Natural killer cell treated with Interleukin-12 subunit alpha and Interleukin-12 subunit beta and Interleukin-15 and Interleukin-18, amount 100 ng/mL, for 72 hours (primary cell): ENCODE measurements at regions not wholly inside any gene's neighbourhood (a gene's known extent, or its start where the extent isn't known, plus 50 kb on each side); places are given as distances from the start of the nearest gene placed in this dataset.

Source experiments
- ATAC-seq, 2 donors: fragments of 150-1000 bp; cut with Tn5 transposase in 1 of 2; sonication (Bioruptor Pico), chemical (Tn5 transposase) in 1 of 2; 2 replicates each; pipeline ENCODE4 v1.10.0; 2021
- DNase-seq: peaks from one replicate; pipeline ENCODE4 v3.0.0; 2022; ENCODE audit warnings: low spot score
- H3K27ac Mint-ChIP-seq, 2 donors: 1 replicate in 1 of 2; 2 replicates in 1 of 2; pipeline ENCODE4 v1.8.0; 2022; ENCODE audit warnings: mixed read lengths in 2 of 2, mild to moderate bottlenecking in 1 of 2, moderate library complexity in 1 of 2
- H3K27me3 Mint-ChIP-seq, 2 donors: 1 replicate in 1 of 2; 2 replicates in 1 of 2; pipeline ENCODE4 v1.8.0; 2022; ENCODE audit warnings: mixed read lengths in 2 of 2
- H3K36me3 Mint-ChIP-seq: one replicate; pipeline ENCODE4 v1.8.0; 2022; ENCODE audit warnings: mixed read lengths
- H3K4me1 Mint-ChIP-seq, 2 donors: 1 replicate in 1 of 2; 2 replicates in 1 of 2; pipeline ENCODE4 v1.8.0; 2022; ENCODE audit warnings: low read depth in 2 of 2, mixed read lengths in 2 of 2, mild to moderate bottlenecking in 1 of 2
- H3K4me3 Mint-ChIP-seq: one replicate; pipeline ENCODE4 v1.8.0; 2022; ENCODE audit warnings: mixed read lengths
- H3K9me3 Mint-ChIP-seq: 2 replicates; pipeline ENCODE4 v1.8.0; 2022; ENCODE audit warnings: mixed read lengths

- DNase-seq, result no peak
Observed at GRCh38 chr10:1966712-1967376, 229.5 kb upstream of the ADARB2 start.

GRCh38 chr10:1964476-1964875 lies 227.2 kb upstream of the ADARB2 start:
- Mint-ChIP-seq H3K27ac (no peak overlapping the region), H3K27me3 (peaks cover 2 to 8% of the 10 kb centered on the region in 2 donors), H3K4me3 (no peak overlapping the region), H3K4me1 (no peaks in the 10 kb centered on the region), H3K9me3 (no peaks in the 10 kb centered on the region), H3K36me3 (no peaks in the 10 kb centered on the region)
- ATAC-seq (no peak), DNase-seq (no peak)

More at GRCh38 chr10:1966712-1967376, 229.5 kb upstream of the ADARB2 start:
- no peak for ATAC-seq
- peaks cover 2 to 17% of the 10 kb centered on the region in 2 donors for H3K27me3 Mint-ChIP-seq
- no peaks in the 10 kb centered on the region for H3K4me1 Mint-ChIP-seq
- no peaks in the 10 kb centered on the region for H3K36me3 Mint-ChIP-seq
- H3K4me3 Mint-ChIP-seq, result no peak overlapping the region
- H3K27ac Mint-ChIP-seq, result no peak overlapping the region
- no peaks in the 10 kb centered on the region for H3K9me3 Mint-ChIP-seq

GRCh38 chr10:1963341-1963740 lies 226.0 kb upstream of the ADARB2 start:
- no peak overlapping the region for H3K27ac Mint-ChIP-seq
- ATAC-seq (no peak), DNase-seq (no peak)
- H3K4me1 Mint-ChIP-seq, result no peaks in the 10 kb centered on the region
- H3K9me3 Mint-ChIP-seq, result no peaks in the 10 kb centered on the region
- H3K27me3 Mint-ChIP-seq, result peaks cover 2 to 8% of the 10 kb centered on the region in 2 donors
- no peak overlapping the region for H3K4me3 Mint-ChIP-seq
- no peaks in the 10 kb centered on the region for H3K36me3 Mint-ChIP-seq

- H3K4me3 Mint-ChIP-seq, result no peak overlapping the region
Observed at GRCh38 chr10:1961989-1962388, 224.7 kb upstream of the ADARB2 start.

GRCh38 chr10:1960982-1961381 lies 223.7 kb upstream of the ADARB2 start:
- H3K27me3 Mint-ChIP-seq, result peaks cover 2 to 8% of the 10 kb centered on the region in 2 donors
- no peak for DNase-seq
- H3K27ac Mint-ChIP-seq, result no peak overlapping the region
- H3K9me3 Mint-ChIP-seq, result no peaks in the 10 kb centered on the region
- H3K4me3 Mint-ChIP-seq, result no peak overlapping the region
- no peaks in the 10 kb centered on the region for H3K36me3 Mint-ChIP-seq
- H3K4me1 Mint-ChIP-seq, result peaks cover 8 to 17% of the 10 kb centered on the region in 2 donors
- no peak for ATAC-seq

More at GRCh38 chr10:1961989-1962388, 224.7 kb upstream of the ADARB2 start:
- Mint-ChIP-seq H3K36me3 (no peaks in the 10 kb centered on the region), H3K4me1 (peaks cover 8 to 10% of the 10 kb centered on the region in 2 donors), H3K27ac (no peak overlapping the region), H3K9me3 (no peaks in the 10 kb centered on the region), H3K27me3 (peaks cover 2 to 8% of the 10 kb centered on the region in 2 donors)
- DNase-seq (no peak), ATAC-seq (no peak)

- ATAC-seq, result peak; percentile 56 to 77
- no peak for DNase-seq
- no peaks in the 10 kb centered on the region for H3K27me3 Mint-ChIP-seq
- no peaks in the 10 kb centered on the region for H3K9me3 Mint-ChIP-seq
- peaks cover 8 to 17% of the 10 kb centered on the region in 2 donors for H3K4me1 Mint-ChIP-seq
- H3K27ac Mint-ChIP-seq, result no peak overlapping the region
- H3K4me3 Mint-ChIP-seq, result no peak overlapping the region
- H3K36me3 Mint-ChIP-seq, result no peaks in the 10 kb centered on the region
Observed at GRCh38 chr10:1957057-1957456, 219.7 kb upstream of the ADARB2 start.

GRCh38 chr10:1954300-1954699 lies 217.0 kb upstream of the ADARB2 start:
- Mint-ChIP-seq H3K4me3 (no peak overlapping the region), H3K4me1 (peaks cover 8 to 17% of the 10 kb centered on the region in 2 donors), H3K27ac (no peak overlapping the region), H3K27me3 (peaks cover 2 to 5% of the 10 kb centered on the region in 2 donors), H3K9me3 (no peaks in the 10 kb centered on the region), H3K36me3 (no peaks in the 10 kb centered on the region)
- DNase-seq (no peak), ATAC-seq (no peak)

GRCh38 chr10:1952126-1953095 lies 215.1 kb upstream of the ADARB2 start:
- H3K4me1 Mint-ChIP-seq, result peaks cover 3 to 11% of the 10 kb centered on the region in 2 donors
- H3K27ac Mint-ChIP-seq, result no peak overlapping the region
- DNase-seq (no peak), ATAC-seq (no peak)
- no peaks in the 10 kb centered on the region for H3K36me3 Mint-ChIP-seq
- H3K4me3 Mint-ChIP-seq, result no peak overlapping the region
- H3K9me3 Mint-ChIP-seq, result no peaks in the 10 kb centered on the region
- peaks cover 4 to 6% of the 10 kb centered on the region in 2 donors for H3K27me3 Mint-ChIP-seq

- no peak overlapping the region for H3K4me3 Mint-ChIP-seq
- no peaks in the 10 kb centered on the region for H3K9me3 Mint-ChIP-seq
- no peaks in the 10 kb centered on the region for H3K36me3 Mint-ChIP-seq
- DNase-seq (no peak), ATAC-seq (no peak)
- no peak overlapping the region for H3K27ac Mint-ChIP-seq
- no peaks in the 10 kb centered on the region for H3K4me1 Mint-ChIP-seq
- H3K27me3 Mint-ChIP-seq, result peaks cover 4 to 6% of the 10 kb centered on the region in 2 donors
Observed at GRCh38 chr10:1950803-1951495, 213.6 kb upstream of the ADARB2 start.

- ATAC-seq, result no peak
- H3K9me3 Mint-ChIP-seq, result no peaks in the 10 kb centered on the region
- peaks cover 11 to 12% of the 10 kb centered on the region in 2 donors for H3K4me1 Mint-ChIP-seq
- peaks cover 4 to 6% of the 10 kb centered on the region in 2 donors for H3K27me3 Mint-ChIP-seq
- H3K4me3 Mint-ChIP-seq, result no peak overlapping the region
- H3K36me3 Mint-ChIP-seq, result no peaks in the 10 kb centered on the region
- DNase-seq, result no peak
- H3K27ac Mint-ChIP-seq, result no peak overlapping the region
Observed at GRCh38 chr10:1947464-1948003, 210.2 kb upstream of the ADARB2 start.

GRCh38 chr10:1944487-1944886 lies 207.2 kb upstream of the ADARB2 start:
- Mint-ChIP-seq H3K27me3 (peaks cover 2% of the 10 kb centered on the region in 2 donors), H3K27ac (no peak overlapping the region), H3K4me1 (peaks cover 17 to 18% of the 10 kb centered on the region in 2 donors), H3K9me3 (no peaks in the 10 kb centered on the region), H3K4me3 (no peak overlapping the region), H3K36me3 (no peaks in the 10 kb centered on the region)
- ATAC-seq, result no peak
- no peak for DNase-seq

- no peaks in the 10 kb centered on the region for H3K9me3 Mint-ChIP-seq
- H3K4me1 Mint-ChIP-seq, result peaks cover 29 to 30% of the 10 kb centered on the region in 2 donors
- no peak overlapping the region for H3K27ac Mint-ChIP-seq
- H3K27me3 Mint-ChIP-seq, result no peaks in the 10 kb centered on the region
- no peaks in the 10 kb centered on the region for H3K36me3 Mint-ChIP-seq
- no peak overlapping the region for H3K4me3 Mint-ChIP-seq
- DNase-seq, result no peak
- ATAC-seq, result no peak
Observed at GRCh38 chr10:1942478-1942877, 205.2 kb upstream of the ADARB2 start.

- H3K27ac Mint-ChIP-seq, result peak overlapping the region in 1 of 2 donors; percentile 68
- no peaks in the 10 kb centered on the region for H3K36me3 Mint-ChIP-seq
- ATAC-seq (no peak), DNase-seq (no peak)
- peak overlapping the region; percentile 69 for H3K4me3 Mint-ChIP-seq
- no peaks in the 10 kb centered on the region for H3K27me3 Mint-ChIP-seq
- peaks cover 29 to 30% of the 10 kb centered on the region in 2 donors for H3K4me1 Mint-ChIP-seq
- H3K9me3 Mint-ChIP-seq, result no peaks in the 10 kb centered on the region
Observed at GRCh38 chr10:1939016-1939415, 201.7 kb upstream of the ADARB2 start.
